ENCODE measurements at regions not wholly inside any gene's neighbourhood (a gene's known extent, or its start where the extent isn't known, plus 50 kb on each side); places are given as distances from the start of the nearest gene placed in this dataset.

DNA sequence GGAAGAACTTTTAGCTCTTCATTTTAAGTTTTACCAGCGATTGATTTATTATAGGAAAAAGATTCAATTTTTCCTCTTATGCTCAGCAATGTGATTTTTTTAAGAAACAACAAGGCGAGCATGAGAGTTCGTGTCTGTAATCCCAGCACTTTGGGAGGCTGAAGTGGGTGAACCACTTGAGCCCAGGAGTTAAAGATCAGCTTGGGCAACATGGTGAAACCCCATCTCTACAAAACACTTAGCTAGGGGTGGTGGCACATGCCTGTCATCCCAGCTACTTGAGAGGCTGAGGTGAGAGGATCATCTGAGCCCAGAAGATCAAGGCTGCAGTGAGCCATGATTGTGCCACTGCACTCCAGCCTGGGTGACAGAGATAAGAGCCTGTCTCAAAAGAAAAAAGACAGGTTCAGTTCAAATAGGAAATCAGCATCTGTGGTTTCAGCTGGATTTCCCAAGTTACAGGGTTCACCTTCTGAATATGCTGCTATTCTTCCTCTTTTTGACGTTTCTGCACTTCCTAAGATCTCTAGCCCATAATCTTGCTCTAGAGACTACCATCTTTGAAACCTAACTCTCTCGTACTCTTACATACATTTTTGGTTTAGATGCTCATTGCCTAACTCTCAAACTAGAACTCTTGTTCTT is 274.7 kb downstream of the SEC23A start:
- TF ChIP-seq, protein P1, sequence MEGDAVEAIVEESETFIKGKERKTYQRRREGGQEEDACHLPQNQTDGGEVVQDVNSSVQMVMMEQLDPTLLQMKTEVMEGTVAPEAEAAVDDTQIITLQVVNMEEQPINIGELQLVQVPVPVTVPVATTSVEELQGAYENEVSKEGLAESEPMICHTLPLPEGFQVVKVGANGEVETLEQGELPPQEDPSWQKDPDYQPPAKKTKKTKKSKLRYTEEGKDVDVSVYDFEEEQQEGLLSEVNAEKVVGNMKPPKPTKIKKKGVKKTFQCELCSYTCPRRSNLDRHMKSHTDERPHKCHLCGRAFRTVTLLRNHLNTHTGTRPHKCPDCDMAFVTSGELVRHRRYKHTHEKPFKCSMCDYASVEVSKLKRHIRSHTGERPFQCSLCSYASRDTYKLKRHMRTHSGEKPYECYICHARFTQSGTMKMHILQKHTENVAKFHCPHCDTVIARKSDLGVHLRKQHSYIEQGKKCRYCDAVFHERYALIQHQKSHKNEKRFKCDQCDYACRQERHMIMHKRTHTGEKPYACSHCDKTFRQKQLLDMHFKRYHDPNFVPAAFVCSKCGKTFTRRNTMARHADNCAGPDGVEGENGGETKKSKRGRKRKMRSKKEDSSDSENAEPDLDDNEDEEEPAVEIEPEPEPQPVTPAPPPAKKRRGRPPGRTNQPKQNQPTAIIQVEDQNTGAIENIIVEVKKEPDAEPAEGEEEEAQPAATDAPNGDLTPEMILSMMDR (IDR thresholded peaks at IDR 0.05): no peak
- TF ChIP-seq POLR2A (IDR thresholded peaks at IDR 0.05): no peak

All from body of pancreas (tissue), 4 donors.